ELR (cell line): ENCODE measurements at regions not wholly inside any gene's neighbourhood (a gene's known extent, or its start where the extent isn't known, plus 50 kb on each side); places are given as distances from the start of the nearest gene placed in this dataset.
"Not testable (repeated sequence)": the region's sequence is repeated elsewhere in the genome, so short reads cannot be mapped to it uniquely, and the experiment has no call there.

Experiments
- DNase-seq: peaks from one replicate; pipeline ENCODE4 v3.0.0-alpha.2; 2015; ENCODE audit warnings: low read depth

DNA sequence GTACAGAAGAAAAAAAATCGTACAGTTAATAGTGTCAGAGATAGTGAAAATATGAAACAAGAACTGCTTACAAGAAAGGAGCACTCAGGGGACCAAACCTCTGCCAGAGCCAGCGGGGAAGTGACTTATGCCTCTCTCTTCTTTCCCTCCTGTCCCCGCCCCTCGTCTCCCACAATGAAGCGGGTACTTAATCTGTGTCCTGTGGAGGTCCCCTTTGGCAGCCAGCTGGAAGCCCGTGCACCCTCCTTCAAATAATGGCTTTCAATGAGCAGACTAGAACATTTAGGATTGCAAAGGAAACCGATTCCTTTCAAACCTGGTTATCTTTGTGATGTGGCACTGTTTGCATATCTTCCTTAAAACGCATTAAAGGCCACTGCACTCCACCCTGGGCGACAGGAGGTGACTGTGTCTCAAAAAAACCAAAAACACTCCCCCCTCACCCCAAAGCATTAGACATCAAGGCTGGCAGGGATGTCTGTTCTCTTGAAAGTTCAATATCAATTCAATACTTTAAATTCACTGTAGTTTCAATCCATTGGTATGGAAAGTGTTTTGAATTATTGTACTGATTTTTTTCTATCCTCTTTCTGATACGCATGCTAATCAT lies 51.7 kb downstream of the PPIAL4C start:
- DNase-seq: not testable (repeated sequence)

DNA sequence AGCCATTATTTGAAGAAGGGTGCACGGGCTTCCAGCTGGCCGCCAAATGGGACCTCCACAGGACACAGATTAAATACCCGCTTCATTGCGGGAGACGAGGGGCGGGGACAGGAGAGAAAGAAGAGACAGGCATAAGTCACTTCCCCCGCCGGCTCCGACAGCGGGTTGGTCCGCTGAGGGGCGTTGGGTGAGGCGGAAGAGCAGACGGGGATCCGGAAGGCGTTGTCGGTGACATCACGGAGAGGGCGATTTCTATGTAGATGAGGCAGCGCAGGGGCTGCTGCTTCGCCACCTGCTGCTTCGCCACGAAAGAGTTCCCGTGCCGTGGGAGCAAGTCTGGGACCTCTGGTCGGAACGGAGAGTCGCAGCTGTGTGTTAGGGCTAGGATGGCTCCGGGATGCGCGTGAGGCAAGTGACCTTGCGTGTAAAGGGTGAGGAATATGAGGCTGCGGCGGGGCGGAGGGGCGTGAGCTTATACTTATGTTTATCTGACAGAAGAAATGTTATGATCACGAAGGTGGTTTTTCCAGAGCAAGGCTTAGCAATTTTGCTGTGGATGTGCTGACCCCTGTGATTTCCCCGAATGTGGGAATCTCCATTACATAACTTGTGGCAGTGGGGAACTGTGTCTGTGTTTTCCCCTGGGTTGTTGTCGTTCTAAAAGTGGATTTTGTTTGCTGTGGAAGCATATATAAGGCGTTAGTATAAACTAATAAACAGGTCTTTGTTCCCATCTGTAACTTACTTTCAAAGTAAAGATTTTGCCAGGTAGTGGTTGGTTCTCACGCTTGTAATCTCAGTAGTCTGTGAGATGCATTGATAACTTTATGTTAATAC lies 52.9 kb downstream of the PPIAL4C start:
- DNase-seq: peak; percentile 98

DNA sequence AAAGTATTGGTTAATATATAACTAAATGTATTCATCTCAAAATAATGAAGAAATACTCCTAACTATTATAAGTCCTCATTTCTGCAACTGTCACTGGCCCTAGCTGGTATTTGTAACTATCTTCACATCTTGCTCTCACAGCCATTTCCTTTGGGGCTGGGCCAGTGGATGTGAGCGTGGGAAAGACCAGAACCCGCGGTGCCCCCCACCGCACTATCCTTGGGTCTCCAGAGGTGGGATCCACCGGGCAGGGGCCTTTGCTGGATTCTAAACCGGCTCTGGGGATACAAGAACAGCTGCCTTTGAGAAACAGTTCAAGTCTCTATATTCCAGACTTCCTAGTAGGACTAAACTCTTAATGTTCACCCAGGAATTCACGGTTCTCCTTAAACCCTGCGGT lies 54.8 kb downstream of the PPIAL4C start:
- not testable (repeated sequence) for DNase-seq

DNA sequence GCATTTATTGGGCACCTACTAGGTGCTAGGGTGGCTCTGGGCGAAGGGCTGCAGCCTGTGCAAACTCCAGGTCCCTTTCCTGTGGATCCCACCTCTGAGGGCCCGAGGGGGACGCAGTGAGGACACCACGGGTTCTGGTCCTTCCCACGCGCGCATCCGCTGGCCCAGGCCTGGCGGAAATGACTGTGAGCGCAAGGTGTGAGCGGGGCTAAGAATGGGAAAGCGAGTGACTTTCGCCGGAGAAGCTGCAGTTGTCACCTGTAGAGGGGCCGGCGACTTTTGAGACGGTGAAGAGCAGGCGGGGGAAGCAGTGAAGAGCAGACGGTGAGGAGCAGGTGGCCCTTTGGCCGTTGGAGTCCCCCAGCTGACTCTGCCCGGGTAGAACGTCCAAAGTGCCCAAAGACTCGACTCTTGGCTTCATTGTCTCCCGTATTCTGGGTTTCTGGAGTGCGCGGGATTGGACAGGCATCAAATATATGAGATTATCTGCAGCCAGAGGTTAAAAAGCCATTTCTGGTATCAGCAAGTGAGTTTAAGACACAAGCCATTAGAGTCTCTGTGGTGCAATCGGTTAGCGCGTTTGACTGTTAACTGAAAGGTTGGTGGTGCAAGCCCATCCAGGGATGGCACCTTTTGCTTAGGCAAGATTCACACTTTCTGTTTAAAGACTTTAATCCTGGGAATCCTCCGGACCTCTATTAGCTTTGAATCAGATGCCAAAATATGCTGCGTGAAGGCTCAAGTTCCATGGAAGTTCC lies 55.4 kb downstream of the PPIAL4C start:
- not testable (repeated sequence) for DNase-seq

DNA sequence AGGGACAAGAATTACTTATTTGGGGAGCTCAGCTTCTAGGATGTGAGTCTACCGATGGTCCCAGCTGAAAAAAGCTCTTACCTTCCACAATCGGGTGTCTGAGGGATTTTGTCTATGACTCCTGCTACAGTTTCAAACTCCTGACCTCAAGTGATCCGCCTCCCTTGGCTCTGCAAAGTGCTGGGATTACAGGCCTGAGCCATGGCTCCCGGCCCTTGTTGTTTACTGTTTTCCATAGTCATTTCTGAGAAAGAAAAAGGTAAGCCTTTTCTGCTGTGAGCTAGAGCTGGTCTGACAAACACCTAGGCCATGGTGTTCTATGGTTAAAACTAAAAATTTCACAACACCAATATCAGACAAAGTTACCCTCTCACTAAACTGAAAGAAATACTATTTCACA lies 57.5 kb downstream of the PPIAL4C start:
- not testable (repeated sequence) for DNase-seq

DNA sequence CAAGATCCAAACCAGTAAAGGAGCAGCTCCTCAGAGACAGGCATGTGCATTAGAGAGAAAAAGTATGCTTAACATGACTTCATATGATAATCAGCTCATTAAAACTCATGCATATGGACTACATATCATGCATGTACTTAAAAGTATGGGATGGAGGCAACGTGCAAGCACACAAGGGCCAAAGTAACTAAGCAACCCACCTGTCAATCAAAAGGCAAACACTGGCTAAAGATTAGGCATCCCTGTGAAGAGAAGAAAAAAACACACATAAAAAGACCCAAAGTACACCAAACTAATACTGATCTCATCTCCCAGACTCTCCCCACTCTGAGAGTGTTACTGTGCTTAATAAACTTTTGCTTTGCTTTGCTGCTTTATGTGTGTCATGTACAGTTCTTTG lies 61.2 kb downstream of the PPIAL4C start:
- not testable (repeated sequence) for DNase-seq

DNA sequence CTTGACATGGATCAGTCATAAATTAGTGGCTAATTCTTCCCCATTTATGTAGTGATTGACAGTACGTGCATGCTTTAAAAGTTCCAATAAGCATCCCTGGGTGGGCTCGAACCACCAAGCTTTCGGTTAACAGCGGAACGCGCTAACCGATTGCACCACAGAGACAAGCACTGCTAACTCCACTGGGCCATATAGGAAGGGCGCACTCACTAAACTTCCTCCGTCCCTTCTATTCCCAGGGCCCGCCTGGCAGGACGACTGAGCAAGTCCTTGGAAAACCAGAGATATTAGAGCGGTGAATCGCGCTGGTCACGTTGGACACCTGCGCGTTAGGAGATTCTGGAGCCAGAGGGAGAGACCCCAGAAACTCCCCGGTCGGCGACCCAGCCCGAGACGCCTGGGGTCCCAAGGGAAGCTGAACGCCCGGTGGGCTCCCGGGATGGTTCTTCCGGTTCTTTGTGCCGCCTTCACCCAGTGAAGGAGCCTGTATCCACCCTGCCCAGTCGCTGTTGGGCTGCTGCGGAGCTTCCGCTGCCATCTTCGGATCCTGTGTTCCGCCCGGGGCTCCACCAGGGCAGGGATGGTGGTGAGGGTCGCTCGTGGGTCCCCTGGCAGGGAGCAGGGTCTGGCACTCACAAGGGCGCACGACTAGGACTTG lies 62.8 kb downstream of the PPIAL4C start:
- DNase-seq: not testable (repeated sequence)

DNA sequence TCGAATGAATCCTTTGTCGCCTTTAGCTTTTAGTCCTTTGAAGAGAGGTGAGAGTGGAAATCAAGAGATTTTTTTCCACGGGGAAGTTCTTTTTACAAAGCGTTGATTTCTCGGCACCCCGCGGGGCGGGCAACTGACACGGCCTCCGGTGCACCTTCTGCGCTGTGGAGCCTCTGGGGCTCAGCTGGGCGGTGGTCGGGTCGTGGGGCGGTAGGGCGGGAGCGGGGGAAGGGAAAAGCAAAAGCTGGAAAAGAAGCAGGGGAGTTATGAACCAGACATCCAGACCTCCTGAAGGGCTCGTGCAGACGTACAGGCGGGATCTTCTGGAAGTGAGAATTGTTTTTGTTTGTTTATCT lies 63.3 kb downstream of the PPIAL4C start:
- DNase-seq: not testable (repeated sequence)

DNA sequence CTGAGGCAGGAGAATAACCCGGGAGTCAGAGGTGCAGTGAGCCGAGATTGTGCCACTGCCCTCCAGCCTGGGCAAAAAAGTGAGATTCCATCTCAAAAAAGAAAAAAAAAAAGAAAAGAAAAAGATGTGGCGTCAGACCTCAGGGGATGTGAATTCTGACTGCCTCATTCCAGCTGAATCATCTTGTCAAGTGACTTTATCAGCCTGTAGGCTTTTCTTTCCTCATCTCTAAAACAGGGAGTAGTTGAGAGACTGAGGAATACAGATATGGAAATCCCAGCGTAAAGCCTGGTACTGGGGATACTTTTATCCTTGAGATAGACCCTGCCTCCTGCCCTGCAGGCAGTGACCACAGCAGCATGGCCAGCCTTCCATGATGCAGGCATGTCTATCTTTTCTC lies 74.1 kb downstream of the PPIAL4C start:
- not testable (repeated sequence) for DNase-seq

DNA sequence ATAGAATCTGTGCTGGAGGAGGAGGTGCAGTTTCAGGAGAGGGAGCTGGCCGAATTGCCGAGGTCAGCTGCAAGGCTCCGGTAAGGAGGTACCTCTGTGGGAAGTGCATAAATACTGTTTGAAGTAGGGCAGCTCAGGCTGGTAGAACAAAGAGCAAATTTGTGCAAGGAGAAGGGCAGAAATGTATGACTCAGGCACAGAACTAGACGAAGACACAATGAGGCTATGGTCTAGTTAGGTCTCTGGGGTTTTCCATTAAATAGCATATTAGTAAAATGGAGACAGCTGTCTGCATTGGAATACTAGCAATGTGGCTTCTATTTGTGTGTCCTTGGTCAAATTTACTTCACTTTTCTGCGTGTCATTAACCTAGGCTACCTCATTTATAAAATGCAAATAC lies 74.5 kb downstream of the PPIAL4C start:
- DNase-seq: not testable (repeated sequence)

DNA sequence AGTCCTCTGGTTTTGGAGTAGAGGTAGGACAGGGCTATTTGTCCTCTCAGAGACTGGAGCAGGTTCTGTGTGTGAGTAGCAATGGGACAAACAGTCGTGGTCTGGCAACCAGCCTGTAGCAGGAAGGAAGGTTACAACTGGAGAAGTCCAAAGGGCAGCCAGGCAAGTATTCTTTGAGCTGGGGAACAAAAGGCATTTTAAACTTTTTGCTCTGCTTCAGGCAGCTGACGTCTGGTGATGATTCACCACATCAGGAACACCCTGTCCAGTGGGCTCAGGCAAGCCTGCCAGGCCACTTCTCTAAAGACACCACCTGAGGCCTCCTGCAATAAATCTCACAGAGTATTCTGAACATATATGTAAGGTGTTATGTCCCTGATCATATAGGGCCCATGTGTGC lies 81.0 kb downstream of the PPIAL4C start:
- not testable (repeated sequence) for DNase-seq

DNA sequence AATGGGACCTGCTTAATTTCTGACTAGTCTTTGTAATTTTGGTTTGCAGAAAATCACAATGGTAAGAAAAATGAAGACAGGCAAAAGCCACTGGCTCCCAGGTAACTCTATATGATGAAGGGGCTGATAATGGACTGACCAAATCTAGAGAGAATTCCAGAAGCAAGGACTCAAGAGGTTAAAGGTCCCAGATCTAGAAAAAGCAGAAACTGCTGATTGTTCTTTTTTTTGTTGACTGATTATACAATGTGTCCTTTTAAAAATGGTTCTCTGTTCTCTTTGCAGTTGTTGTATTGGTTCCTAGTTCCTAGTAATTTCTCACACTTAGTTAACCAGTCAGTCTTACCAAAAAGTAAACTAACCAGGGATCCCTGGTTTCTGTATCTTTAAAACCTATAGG lies 81.4 kb downstream of the PPIAL4C start:
- not testable (repeated sequence) for DNase-seq

DNA sequence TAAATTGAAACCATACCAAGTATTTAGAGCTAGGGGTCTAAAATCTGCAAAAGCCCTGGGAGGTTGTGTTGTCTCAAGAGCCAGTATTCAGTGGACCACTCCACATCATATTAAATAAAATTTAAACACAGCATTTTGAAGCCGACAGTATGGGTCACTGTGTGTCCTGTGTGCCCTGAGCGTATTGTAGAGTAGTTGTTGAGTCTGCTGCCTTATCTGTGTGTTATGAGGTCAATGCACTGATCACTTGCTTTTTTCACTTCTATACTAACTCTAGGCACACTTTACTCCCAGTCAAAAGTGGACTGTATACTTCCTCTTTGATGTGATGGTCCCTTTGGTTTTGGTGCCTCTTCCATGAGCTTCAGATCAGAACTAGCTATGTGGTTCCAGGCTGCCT lies 81.9 kb downstream of the PPIAL4C start:
- not testable (repeated sequence) for DNase-seq

DNA sequence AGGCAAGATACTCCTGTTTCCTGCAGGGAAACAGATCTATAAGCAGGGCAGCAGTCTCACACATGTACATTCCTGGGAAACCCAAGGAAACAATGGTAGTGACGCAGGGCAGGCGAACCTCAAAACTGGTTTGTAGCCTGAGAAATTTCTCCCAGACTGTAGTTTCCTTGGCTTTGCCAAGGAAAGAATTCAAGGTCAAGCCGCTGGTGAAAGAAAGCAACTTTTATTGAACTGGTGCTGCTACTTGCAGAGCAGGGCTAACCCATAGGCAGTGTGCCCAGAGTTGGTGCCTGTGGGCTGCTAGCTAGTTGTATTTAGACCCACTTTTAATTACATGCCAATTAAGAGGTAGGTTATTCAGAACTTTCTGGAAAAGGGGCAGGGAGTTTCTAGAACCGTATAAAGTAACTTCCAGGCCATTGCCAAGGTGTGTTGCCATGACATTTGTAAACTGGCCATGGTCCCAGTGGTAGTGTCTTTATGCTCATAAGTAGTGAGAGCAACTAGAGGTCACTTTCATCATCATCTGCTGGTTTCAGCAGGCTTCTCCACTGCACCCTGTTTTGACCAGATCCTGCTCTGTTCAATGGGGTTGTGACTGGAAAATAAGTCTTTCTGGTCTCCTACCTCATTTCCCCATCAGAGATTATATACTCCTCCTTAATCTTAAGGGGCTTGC lies 89.7 kb downstream of the PPIAL4C start:
- not testable (repeated sequence) for DNase-seq

DNA sequence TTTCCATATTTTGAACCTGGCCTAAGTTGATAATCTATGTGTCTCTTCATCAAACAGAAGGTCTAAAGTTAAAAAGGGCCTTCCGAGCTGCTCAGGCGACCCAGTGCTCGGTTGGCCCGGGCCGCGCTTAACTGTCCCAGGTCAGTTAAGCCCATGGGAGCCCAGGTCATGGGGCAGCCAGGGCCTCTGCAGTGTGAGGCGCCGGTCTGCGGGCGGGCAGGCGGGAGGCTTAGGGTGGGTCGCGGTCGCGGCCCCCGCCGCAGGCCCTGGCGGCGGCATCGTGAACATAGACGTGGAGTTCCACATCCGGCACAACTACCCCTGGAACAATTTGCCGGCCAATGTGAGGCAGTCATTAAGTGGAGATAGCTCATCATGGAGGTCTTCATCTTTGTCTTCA lies 91.3 kb downstream of the PPIAL4C start:
- not testable (repeated sequence) for DNase-seq

DNA sequence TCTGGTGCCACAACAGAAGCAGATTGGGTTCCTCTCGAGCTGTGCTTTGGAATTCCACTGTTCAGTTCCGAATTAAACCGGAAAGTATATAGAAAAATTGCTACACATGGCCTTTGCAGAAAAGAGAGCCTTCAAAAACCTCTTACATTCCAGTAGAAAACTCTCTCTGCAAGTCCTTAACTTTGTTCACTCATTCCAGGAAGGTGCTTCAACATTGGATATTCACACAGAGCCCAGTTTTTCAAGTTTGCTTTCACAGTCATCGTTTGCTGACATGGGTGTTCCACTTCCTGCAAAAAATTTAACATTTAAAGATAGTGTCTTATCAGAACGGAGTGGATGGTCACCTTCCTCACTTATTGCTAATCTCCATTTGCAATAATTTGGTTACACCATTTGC lies 93.7 kb downstream of the PPIAL4C start:
- not testable (repeated sequence) for DNase-seq

DNA sequence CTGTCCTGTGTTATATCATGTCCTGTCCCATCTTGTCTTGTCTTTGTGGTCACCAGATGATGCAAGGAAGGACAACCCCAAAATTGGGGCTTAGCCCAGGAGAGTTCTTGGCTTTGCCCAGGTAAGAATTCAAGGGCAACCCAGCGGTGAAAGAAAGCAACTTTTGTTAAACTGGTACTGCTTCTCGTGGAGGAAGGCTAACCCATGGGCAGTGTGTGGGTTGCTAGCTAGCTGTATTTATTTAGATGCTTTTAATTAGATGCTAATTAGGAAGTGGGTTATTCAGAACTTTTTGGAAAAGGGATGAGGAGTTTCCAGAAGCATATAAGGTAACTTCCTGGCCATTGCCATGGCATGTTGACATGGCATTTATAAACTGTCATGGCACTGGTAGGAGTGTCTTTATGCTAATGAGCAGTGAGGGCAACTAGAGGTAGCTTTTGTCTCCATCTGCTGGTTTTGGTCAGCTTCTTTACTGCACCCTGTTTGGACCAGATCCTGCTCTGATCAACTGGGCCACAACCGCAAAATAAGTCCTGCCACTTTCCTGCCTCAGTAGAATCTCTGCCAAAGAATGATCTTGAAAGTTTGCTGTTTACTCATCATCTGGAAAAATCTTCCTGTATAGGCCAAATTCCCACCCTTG lies 95.8 kb upstream of the FCGR1A start:
- DNase-seq: not testable (repeated sequence)

DNA sequence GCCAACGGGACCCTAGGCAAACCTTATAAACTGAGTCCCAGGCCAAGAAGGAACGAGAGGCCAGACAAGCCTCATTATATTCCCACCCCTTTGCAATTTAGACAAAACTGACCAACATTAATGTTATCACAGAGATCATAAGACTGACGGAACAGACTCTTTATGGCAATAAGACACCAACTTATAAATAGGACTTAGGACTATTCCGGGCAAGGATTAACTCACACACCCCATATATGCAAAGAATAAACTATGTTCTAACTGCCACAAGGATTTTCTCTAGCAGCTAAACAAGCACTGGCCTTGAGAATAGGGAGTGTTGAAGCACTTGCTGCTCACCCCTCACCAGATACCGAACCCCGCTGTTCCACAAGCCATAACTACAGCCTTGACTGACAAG lies 91.1 kb upstream of the FCGR1A start:
- DNase-seq: not testable (repeated sequence)

DNA sequence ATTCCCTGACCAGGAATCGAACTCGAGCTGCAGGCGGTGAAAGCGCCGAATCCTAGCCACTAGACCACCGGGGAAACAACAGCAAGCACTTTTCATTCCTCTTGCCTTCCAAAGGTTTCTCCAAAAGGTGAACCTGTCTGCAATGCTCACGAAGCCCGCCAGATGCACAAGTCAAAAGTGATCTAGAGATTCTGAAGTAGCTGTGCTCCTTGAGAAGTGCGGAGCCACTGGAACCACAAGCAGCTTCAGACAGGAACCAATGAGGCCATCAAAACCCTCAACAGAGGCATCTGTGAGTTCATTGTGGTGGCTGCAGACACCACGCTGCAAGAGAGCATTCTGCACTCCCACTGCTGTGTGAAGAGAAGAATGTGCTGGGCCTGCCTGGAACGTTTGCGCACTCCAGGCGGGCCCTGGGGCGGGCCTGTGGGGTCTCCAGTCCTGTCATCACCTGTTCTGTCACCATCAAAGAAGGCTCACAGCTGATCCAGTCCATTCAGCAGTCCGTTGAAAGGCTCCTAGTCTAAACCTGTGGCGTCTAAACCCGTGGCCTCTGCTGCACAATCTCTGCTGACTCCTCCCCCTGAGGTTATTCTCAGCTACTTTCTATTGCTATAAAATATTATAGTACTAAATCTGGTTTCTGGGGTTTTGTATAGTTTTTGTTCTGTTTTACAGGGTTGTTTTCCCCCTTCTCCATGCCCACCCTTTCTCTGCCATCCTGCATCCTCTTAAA lies 89.5 kb upstream of the FCGR1A start:
- DNase-seq: not testable (repeated sequence)

DNA sequence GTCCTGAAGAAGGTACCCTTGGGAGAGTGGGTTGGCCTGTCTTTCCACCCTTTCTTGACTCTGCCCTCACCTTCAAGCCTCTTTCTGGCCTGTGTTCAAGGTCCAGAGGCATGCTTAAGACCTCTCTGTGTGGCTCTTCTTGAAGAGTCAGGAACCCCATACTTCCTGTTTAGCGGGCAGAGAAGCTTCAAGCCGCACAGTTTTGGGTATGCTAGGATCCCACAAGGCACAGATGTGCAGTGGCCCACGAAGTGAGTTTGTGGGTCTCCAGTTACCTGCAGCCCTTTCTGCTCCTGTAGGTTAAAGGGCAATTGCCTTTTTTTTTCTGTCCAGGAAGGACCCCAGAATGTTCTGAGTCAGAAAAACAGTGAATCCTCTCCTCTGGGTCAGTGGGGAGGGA lies 87.4 kb upstream of the FCGR1A start:
- DNase-seq: not testable (repeated sequence)
